ENCODE measurements at regions not wholly inside any gene's neighbourhood (a gene's known extent, or its start where the extent isn't known, plus 50 kb on each side); places are given as distances from the start of the nearest gene placed in this dataset.

DNA sequence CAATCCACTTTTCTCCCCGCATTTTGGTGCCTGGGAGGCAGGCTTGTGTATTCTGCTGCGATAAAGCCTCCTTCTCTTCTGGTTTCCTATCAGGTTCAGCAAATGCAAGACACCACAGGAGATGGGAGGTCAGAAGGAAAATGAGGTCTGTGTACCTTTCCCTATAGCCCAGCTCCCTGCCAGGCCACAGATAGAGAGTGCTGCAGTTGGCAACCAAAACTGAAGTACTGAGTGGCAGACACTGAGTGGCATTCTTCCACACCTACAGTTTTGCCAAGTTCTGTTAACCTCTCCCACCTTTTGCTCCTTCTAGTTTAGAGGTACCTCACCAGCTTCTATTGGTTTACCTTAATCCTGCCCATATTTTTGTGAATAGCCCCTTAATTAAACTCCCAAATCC, 948.4 kb downstream of the SORCS1 start:
- TF ChIP-seq CTCF (IDR thresholded peaks at IDR 0.05) (no peak), ZFX (IDR thresholded peaks at IDR 0.05; ENCODE audit: borderline replicate concordance) (no peak)

Measured in 22Rv1 (cell line).